HUES6 (cell line): ENCODE measurements at regions not wholly inside any gene's neighbourhood (a gene's known extent, or its start where the extent isn't known, plus 50 kb on each side); places are given as distances from the start of the nearest gene placed in this dataset.

ENCODE experiments used
- H3K27ac ChIP-seq: 2 replicates; pipeline ENCODE4 v1.7.0; 2013; ENCODE audit warnings: low read depth, mild to moderate bottlenecking, low read length, inconsistent platforms
- H3K27me3 ChIP-seq: 2 replicates; pipeline ENCODE4 v1.6.1; 2013; ENCODE audit warnings: low read length; ENCODE audit not compliant: control insufficient read depth, insufficient read depth
- H3K36me3 ChIP-seq: 2 replicates; pipeline ENCODE4 v1.6.1; 2013; ENCODE audit warnings: low read length; ENCODE audit not compliant: control insufficient read depth, insufficient read depth
- H3K4me1 ChIP-seq: 2 replicates; pipeline ENCODE4 v1.6.1; 2013; ENCODE audit warnings: low read length; ENCODE audit not compliant: control insufficient read depth, insufficient read depth
- H3K4me3 ChIP-seq: 2 replicates; pipeline ENCODE4 v1.5.1; 2013; ENCODE audit warnings: low read depth, low read length
- H3K9ac ChIP-seq: one replicate; pipeline ENCODE4 v1.6.1; 2013; ENCODE audit warnings: mild to moderate bottlenecking, low read length
- H3K9me3 ChIP-seq: 2 replicates; pipeline ENCODE4 v1.6.1; 2013; ENCODE audit warnings: low read depth, low read length; ENCODE audit not compliant: control insufficient read depth, insufficient read depth

- no peak overlapping the region for H3K4me3 ChIP-seq
- H3K4me1 ChIP-seq: peaks cover 12% of the 10 kb centered on the region; the same call in 1 of the 2 replicates
- H3K27ac ChIP-seq: no peak overlapping the region
- no peaks in the 10 kb centered on the region for H3K36me3 ChIP-seq
- no peaks in the 10 kb centered on the region for H3K9me3 ChIP-seq
- H3K9ac ChIP-seq: no peak overlapping the region
- H3K27me3 ChIP-seq: peaks cover 27% of the 10 kb centered on the region
Measured at GRCh38 chr12:114740448-114740847, 56.5 kb upstream of the TBX3 start.

DNA sequence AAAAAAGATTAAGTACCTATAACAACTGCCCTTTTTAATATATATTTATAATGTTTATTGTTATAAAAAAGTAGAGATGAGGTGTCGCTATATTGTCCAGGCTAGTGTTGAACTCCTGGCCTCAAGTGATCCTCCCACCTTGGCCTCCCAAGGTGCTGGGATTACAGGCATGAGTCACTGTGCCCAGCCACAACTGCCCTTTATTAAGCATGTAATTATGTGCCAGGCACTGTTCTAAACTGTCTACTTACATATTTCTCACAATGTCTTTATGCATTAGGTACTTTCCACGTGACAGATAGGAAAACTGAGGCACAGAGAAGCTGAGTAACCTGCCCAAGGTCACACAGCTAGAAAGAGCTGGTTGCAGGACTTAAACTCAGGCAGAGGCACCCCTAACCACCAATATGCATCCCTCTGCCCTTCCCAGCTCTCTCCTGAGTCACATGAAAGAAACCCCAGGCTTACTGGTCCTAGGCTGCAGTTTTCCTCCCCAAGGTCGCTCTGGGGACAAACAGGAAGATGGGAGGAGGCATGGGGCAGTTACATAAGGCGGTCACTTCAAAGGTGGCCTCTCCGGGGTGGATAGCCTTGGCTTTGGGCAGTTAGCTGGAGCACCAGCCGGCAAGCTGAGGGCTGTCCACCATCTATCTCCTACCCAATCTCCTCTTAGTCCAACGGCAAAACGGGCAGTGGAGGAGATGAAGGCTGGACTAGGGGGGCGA, 54.6 kb upstream of the TBX3 start:
- Histone ChIP-seq H3K27me3 (peaks cover 46% of the 10 kb centered on the region), H3K9ac (no peak overlapping the region), H3K4me1 (peaks cover 29% of the 10 kb centered on the region), H3K9me3 (no peaks in the 10 kb centered on the region), H3K27ac (no peak overlapping the region), H3K36me3 (no peaks in the 10 kb centered on the region), H3K4me3 (no peak overlapping the region)

DNA sequence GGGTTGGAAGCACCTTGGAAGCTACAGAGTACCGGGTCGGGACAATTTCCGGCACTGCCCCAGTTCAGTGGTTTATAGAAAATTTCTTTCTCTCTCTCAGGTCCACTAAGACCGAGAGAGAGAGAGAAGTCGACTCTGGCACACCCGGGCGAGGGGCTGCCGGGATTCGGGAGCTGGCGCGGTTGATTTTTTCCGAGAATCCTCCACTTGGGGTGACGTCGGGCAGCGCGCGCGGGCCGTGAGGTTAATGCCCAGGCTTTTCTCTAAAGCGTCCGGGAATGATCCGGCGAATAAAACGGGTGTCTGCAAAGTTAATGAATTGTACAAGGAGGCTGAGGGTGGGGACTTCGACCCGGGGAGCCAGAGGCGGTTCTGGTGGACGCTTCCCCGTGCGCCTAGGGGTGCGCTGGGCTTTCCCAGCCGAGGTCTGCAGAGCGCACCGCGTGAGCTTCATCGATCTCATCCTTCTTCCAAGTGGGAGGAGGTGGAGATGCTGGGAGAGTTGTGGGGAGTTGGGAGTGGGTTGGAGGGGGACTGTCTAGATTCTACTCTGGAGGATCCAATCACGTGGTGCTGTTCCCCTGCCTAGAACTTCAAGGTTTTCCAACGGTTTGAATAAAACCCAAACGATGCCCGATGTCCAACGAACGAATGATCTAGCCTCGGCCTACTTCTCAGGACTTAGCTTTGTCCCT, 51.9 kb upstream of the TBX3 start:
- no peak overlapping the region for H3K9ac ChIP-seq
- H3K4me3 ChIP-seq: peak overlapping the region; percentile 44
- H3K27me3 ChIP-seq: peaks cover 47% of the 10 kb centered on the region
- no peaks in the 10 kb centered on the region for H3K36me3 ChIP-seq
- H3K9me3 ChIP-seq: no peaks in the 10 kb centered on the region
- H3K4me1 ChIP-seq: peaks cover 25% of the 10 kb centered on the region
- no peak overlapping the region for H3K27ac ChIP-seq

DNA sequence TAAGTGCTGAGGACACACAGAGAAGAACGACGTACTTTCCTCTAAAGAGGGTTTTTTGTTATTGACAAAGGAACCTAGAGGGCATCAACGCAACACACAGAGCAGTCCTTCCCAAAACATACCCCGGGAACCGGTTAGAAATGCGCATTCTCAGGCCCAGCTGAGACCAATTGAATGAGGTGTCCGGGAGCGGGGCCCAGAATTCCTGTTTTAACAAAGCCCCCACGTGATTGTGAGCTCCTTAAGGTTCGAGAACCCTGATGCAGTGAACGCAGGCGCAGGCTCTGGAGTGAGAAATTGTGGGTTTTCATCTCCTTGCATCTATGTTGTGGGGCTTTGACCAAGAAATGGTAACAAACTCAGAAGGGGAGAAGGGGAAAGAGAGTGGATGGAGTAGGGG, 51.0 kb upstream of the TBX3 start:
- Histone ChIP-seq H3K36me3 (no peaks in the 10 kb centered on the region), H3K4me3 (peak overlapping the region; percentile 44), H3K4me1 (peaks cover 25% of the 10 kb centered on the region), H3K9ac (no peak overlapping the region), H3K9me3 (no peaks in the 10 kb centered on the region), H3K27ac (no peak overlapping the region), H3K27me3 (peaks cover 47% of the 10 kb centered on the region)

DNA sequence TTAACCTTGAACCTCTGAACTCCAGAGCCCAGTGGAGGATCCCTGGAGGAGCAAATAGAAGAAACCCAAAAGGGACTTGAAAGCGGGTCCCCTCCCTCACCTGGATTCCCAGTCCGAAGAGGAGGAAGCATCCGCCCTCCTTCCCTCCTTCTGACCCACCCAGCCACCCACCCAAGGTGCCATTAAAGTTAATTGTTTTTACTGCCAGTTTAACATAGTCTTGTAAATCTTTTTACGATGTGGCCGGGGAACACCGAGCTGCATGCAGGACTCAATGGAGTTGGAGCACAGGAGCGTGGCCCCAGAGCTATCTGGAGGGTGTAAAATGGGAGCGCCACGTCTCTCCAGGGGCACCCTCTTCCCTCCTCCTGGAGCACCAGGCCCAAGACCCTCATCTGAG, 49.9 kb upstream of the TBX3 start:
- H3K27me3 ChIP-seq: peaks cover 46% of the 10 kb centered on the region
- H3K27ac ChIP-seq: no peak overlapping the region
- H3K9ac ChIP-seq: no peak overlapping the region
- H3K4me3 ChIP-seq: no peak overlapping the region
- H3K4me1 ChIP-seq: peaks cover 25% of the 10 kb centered on the region
- no peaks in the 10 kb centered on the region for H3K9me3 ChIP-seq
- no peaks in the 10 kb centered on the region for H3K36me3 ChIP-seq
